ENCODE measurements at regions not wholly inside any gene's neighbourhood (a gene's known extent, or its start where the extent isn't known, plus 50 kb on each side); places are given as distances from the start of the nearest gene placed in this dataset.

DNA sequence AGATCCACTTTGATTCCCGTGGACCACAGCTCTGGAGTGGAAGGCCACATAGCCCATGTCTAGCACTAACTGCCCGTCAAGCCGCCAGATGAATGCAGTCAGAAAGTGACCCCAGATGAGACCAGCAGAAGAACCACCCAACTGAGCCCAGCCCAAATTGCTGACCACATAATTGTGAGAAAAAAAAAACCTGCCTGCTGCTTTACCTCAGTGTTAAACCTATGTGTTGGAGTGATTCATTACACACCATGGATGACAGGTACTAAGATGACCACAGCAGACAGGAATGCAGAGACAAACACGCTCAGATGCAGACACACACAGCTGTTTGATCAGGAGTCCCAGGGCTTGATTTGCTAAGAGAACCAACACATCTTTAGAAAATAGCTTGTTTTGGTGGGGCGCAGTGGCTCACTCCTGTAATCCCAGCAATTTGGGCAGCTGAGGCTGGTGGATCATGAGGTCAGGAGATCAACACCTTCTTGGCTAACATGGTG is 168.1 kb upstream of the PPP2R2D start:
- TF ChIP-seq, protein P1, sequence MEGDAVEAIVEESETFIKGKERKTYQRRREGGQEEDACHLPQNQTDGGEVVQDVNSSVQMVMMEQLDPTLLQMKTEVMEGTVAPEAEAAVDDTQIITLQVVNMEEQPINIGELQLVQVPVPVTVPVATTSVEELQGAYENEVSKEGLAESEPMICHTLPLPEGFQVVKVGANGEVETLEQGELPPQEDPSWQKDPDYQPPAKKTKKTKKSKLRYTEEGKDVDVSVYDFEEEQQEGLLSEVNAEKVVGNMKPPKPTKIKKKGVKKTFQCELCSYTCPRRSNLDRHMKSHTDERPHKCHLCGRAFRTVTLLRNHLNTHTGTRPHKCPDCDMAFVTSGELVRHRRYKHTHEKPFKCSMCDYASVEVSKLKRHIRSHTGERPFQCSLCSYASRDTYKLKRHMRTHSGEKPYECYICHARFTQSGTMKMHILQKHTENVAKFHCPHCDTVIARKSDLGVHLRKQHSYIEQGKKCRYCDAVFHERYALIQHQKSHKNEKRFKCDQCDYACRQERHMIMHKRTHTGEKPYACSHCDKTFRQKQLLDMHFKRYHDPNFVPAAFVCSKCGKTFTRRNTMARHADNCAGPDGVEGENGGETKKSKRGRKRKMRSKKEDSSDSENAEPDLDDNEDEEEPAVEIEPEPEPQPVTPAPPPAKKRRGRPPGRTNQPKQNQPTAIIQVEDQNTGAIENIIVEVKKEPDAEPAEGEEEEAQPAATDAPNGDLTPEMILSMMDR (IDR thresholded peaks at IDR 0.05; ENCODE audit: extremely low read depth in 1 of 2, insufficient read depth in 1 of 2, low read depth in 1 of 2, low read length in 2 of 2), result no peak
- no peak for TF ChIP-seq EZH2 (IDR thresholded peaks at IDR 0.05; ENCODE audit: borderline replicate concordance, low read depth, low read length, severe bottlenecking)
- no peak for TF ChIP-seq POLR2A (IDR thresholded peaks at IDR 0.05; ENCODE audit: low read depth, low read length)
- TF ChIP-seq POLR2AphosphoS5 (IDR thresholded peaks at IDR 0.05; ENCODE audit: insufficient read depth, low read depth, low read length), result no peak
- TF ChIP-seq, protein P2, sequence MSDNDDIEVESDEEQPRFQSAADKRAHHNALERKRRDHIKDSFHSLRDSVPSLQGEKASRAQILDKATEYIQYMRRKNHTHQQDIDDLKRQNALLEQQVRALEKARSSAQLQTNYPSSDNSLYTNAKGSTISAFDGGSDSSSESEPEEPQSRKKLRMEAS (IDR thresholded peaks at IDR 0.05; ENCODE audit: insufficient read depth, insufficient read length), result no peak
- TF ChIP-seq MYC (IDR thresholded peaks at IDR 0.05; ENCODE audit: low read depth, low read length), result no peak
- TF ChIP-seq JUN (IDR thresholded peaks at IDR 0.05; ENCODE audit: borderline replicate concordance, insufficient read depth, insufficient read length, low read depth), result no peak
- TF ChIP-seq FOS (IDR thresholded peaks at IDR 0.05; ENCODE audit: borderline replicate concordance, insufficient read depth, low read length), result no peak
- TF ChIP-seq GATA2 (IDR thresholded peaks at IDR 0.05; ENCODE audit: insufficient read depth, insufficient read length, low read depth, low read length), result no peak
- dilution Hi-C loops (cut with MboI; ENCODE audit: extremely low pct_ligation_motif_present, low sequenced_read_pairs), result no loop called here

More for the DNA sequence above, 168.1 kb upstream of the PPP2R2D start:
- H3K27me3 ChIP-seq (ENCODE audit: control insufficient read depth in 2 of 2, insufficient read depth in 2 of 2, low read length in 2 of 2), result no peaks in the 10 kb centered on the region
- POLR2A ChIA-PET, result no interaction called here
- H3K9ac ChIP-seq (replicated peaks; ENCODE audit: extremely low read depth, insufficient read depth, low read length), result no peak overlapping the region
- CTCF ChIA-PET, result no interaction called here
- H3K4me1 ChIP-seq (ENCODE audit: control insufficient read depth, extremely low read depth, insufficient read depth, low read length), result no peaks in the 10 kb centered on the region
- intact Hi-C loops (cut with micrococcal nuclease), result no loop called here
- no TSS peak for BruUV-seq (replicated peaks)
- H2AFZ ChIP-seq (ENCODE audit: low read depth, low read length), result no peak overlapping the region
- H3K4me2 ChIP-seq (ENCODE audit: insufficient read depth, low read length), result no peak overlapping the region
- H3K36me3 ChIP-seq (ENCODE audit: control insufficient read depth in 2 of 2, extremely low read depth in 1 of 2, insufficient read depth in 2 of 2, low read length in 2 of 2), result no peaks in the 10 kb centered on the region
- H3K27ac ChIP-seq (ENCODE audit: insufficient read depth, low read depth, low read length), result no peak overlapping the region
- FAIRE-seq (no peak), DNase-seq (ENCODE audit: low read depth, low spot score) (no peak)
- H4K20me1 ChIP-seq (replicated peaks; ENCODE audit: control insufficient read depth, extremely low read depth, insufficient read depth, low read length), result no peaks in the 10 kb centered on the region
- H3K9me3 ChIP-seq (replicated peaks; ENCODE audit: control insufficient read depth, insufficient read depth, low read length), result peaks cover 3% of the 10 kb centered on the region
- no peaks in the 10 kb centered on the region for H3K79me2 ChIP-seq (ENCODE audit: control insufficient read depth, insufficient read depth, low read length)
- H3K9me1 ChIP-seq (replicated peaks; ENCODE audit: control insufficient read depth, extremely low read depth, insufficient read depth, low read length), result no peaks in the 10 kb centered on the region
- no peak overlapping the region for H3K4me3 ChIP-seq (replicated peaks in 1 of 3; ENCODE audit: insufficient read depth in 1 of 3, low read depth in 1 of 3, low read length in 3 of 3)
